Posterior vena cava (tissue), 2 donors: ENCODE measurements at regions not wholly inside any gene's neighbourhood (a gene's known extent, or its start where the extent isn't known, plus 50 kb on each side); places are given as distances from the start of the nearest gene placed in this dataset.

Experiments used
- DNase-seq: peaks from one replicate; pipeline ENCODE4 v3.0.0-alpha.2; 2020; ENCODE audit warnings: low spot score
- intact Hi-C, 2 donors: fragments of 100-400 bp; cut with DNase I; formaldehyde crosslinking; loops; one replicate each; pipeline versions ENCODE4 v1.14.1 to v1.14.2; 2022 to 2023
- donor health status: DM: yes; HTN: yes; CAD: no.
- donor health status: DM: yes; HTN: yes; CAD: no.

DNA sequence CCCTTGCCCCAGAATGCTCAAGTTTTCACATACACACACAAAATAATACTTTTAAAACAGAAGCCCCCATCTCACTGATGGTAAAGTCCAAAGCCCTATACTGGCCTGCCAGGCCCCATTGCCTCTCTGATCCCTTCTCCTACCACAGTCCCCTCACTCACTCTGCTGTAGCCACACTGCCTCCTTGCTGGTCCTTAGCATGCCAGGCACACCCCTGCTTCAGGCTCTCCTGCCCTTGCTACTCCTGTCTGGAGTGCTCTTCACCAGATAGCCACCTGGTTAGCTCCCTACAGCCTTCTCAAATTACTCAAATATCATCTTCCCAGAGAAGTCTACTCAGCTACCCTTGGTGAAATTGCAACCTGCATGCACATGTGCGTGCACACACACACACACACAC, 177.5 kb downstream of the C5orf15 start:
- intact Hi-C loops = no loop called here
- no peak for DNase-seq

DNA sequence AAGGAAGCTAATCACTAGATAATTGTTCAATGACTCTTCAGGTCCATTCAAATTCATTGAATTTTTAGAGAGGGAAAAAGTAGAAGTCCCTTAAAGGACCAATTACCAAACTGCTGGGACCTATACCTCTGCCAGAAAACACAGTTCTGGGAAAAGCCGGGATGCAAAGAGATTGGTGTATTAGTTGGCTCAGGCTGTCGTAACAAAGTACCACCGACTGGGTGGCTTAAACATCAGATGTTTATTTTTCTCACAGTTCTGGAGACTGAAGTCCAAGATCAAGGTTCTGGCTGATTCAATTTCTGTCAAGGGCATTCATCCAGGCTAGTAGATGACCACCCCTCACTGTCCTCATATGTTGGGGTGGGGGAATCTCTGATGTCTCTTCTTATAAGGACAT, 177.1 kb upstream of the FSTL4 start:
- DNase-seq = no peak
- intact Hi-C loops = no loop called here

DNA sequence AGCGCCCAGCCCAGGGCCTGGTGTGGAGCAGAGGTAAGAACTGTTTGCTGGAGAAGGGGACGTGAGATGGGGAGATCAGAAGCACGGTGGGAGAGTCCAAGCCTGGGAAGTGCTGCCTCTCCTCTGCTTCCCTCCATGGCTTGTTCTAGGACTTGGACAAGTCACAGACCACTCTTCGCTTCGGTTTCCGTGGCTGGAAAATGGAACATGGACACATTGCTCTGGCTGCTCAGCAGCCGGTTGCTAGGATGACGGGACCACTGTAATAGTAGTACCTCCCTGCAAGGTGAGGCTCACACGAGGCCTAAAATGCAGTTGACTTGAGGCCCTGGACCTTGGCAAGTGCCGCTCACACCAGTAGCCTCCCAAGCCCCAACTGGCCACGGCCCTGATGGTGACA, 175.8 kb upstream of the FSTL4 start:
- intact Hi-C loops = no loop called here
- no peak for DNase-seq

DNA sequence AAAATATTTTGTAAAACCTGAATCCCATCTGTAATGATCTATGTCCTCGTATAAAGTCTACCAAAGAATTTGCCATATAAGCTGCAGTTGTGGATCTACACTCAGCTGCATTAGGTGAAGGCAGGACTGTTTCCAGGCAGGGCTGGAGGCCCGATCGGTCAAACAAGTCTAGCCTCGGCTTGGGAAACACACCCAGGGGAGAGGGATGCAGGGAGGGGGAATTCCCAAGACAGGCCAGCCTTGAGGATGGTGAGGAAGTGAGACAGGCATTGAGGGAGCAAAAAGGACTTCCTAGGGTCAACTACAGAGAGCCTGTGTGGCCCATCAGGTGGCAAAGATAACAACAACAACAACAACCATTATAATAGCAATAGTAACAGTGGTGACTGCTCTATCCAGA, 174.1 kb upstream of the FSTL4 start:
- intact Hi-C loops = no loop called here
- DNase-seq = no peak

DNA sequence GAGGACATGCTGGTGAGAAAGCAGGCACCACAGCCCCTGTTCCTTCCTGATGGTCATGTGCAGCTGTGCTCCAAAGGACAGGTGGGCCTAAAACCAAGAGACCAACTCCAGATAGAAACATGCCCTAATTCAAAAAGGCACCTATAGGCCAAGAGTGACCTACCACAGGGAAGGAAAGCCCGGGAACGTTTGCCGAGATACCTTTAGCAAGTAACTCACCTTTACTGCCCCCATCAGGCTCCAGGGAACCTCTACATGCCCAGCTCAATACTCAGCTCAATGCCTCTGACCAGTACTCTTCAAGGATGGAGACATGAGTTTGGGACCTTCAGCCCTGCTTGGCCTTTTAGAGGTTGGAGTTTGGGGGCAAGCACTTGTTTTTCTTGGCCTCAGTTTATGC, 172.8 kb upstream of the FSTL4 start:
- no peak for DNase-seq
- intact Hi-C loops = no loop called here

DNA sequence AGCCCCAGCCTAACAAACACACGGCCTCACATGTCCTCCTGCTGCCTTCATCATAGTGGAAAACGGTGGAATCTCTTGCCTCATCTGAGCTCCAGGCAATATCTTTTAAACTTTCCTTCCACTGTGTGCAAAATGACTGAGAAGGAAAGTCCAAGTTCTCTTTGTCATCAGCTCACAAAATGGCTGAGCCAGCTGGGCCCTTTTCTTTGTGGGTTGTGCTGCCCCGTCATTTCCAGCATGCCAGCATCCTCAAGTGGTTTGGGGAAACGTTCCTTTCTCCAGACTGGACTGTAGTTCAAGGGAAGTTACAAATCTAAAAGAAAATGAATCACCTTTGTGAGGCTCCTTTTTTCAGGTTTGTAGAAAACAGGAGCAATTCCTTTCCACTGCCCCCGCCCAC, 171.1 kb upstream of the FSTL4 start:
- intact Hi-C loops = no loop called here
- no peak for DNase-seq

DNA sequence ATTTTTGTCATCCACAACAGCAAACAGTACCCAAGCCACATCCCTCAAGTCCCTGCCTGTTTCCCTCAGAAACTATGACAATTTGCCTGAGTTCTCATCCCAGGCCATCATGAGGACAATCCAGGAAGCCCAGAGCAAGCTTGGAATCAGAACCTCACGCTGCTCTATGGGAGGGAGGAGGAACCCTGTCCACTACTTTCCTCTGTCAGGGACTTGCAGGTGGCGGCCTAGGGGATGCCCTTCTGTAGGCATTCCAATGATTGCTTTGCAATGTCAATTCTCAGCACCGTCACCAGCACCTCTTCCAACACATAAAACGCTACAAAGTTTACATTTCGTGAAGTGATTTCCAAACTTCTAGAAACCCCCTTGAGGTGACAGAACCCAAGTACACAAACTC, 170.4 kb upstream of the FSTL4 start:
- intact Hi-C loops = no loop called here
- DNase-seq = no peak

DNA sequence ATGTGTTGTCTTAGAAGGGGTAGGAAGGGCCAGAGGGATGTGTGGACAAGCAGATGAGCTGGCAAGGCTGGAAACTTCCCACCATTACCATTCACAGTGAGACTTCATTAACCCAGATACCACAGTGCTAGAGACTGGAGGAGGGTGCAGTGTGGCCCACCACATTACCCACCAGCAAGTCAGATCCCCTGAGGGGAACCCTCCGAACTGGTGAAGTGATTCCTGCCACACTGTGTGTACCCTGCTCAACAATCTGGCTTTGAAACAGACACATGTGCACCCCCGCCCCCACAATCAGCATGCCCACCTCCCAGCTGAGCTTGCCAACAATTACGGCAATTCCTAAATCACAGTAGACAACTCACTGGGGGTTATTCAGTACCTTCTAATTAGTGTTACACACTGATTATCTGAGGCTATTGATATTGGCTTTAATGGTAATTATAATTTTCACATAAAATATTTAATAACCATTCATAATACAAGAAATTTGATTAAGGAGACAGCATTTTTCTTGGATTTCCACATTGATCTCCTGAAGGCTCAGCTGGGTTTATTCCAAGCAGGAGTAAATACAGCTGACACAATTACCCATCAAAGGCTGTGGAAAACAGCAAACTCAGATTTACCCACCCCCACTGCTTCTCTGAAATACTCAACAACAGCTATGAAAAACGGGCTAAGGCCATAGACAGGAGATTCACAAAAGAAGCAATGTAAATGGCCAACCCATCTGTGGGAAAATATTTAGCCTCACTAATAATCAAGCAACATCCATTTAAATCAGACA, 169.3 kb upstream of the FSTL4 start:
- intact Hi-C loops = no loop called here
- DNase-seq = no peak

DNA sequence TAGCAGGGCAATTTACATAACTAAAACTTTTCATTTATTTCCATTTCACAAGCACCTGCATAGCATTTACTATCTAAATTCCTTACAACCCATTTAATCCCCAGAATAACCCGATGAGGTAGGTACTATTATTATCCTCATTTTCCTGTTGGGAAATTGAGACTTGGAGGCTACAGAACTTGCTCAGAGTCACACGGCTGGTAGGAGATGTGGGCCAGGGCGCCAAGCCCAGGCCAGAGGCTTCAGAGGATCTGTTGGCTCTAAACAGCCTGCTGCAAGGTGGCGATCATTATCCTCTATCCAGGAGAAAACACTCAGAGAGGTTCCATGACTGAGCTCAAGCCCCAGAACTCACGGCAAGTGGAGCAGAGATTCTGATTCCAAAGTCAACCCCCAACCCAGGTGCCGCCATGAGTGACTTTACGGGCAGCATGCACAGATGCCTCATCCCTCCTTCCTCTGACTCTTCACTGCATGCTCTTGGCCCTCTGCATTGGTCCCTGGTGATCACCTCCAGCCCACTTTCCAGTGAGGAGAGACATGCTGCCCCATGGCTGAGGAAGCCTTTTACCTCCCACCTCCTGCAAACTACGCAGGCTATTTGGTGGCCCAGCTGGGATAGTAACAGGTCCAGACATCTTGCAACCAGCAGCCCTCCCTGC, 168.4 kb upstream of the FSTL4 start:
- intact Hi-C loops = no loop called here
- no peak for DNase-seq

DNA sequence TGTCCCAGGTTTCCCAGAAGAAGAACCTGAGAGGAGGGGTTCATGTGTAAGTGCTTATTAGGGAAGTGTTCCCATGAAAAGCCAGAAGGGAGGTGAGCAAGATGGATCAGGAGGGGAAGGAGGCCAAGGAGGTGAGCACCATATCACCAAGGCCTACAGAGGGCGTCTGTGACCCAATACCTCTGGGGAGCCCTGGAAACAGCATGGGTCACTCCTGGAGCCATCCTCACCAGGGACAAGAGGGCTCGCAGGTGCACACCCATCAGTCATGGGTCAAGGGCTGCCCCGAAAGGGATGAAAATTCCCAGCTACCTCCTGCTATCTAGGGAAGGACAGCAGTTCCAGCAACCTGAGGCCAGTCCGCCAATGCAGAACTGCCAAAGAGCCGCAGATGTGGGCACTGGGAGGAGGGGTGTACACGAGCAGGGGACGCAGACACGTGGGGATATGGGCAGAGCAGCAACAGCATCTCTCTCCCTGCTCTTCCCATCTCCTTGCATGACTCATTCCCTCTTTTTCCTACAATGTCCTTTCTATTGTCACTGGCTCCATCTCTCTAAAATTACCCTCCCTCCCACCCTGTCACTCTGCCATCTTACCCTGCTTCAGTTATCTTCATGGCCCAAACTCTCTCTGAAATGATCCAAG, 167.6 kb upstream of the FSTL4 start:
- DNase-seq = no peak
- intact Hi-C loops = no loop called here

DNA sequence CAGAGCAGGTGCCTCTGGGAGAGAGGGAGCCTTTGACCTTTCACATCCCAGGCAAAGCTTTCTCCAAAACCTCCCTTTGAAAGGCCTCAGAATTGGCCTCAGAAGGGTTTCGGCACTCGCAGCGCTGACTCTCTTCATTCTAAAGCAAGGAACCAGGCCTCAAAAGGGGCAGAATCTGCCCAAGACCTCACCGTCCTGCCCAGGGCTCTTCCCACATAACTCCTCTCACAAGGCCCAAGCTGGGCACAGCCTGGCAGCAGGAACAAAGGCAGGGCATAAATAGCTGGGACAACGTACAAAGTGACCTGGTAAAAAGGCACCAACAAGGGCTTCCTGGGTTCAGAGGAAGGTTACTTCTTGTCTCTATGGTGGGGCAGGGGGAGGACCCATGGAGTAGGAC, 166.3 kb upstream of the FSTL4 start:
- intact Hi-C loops = no loop called here
- DNase-seq = no peak

DNA sequence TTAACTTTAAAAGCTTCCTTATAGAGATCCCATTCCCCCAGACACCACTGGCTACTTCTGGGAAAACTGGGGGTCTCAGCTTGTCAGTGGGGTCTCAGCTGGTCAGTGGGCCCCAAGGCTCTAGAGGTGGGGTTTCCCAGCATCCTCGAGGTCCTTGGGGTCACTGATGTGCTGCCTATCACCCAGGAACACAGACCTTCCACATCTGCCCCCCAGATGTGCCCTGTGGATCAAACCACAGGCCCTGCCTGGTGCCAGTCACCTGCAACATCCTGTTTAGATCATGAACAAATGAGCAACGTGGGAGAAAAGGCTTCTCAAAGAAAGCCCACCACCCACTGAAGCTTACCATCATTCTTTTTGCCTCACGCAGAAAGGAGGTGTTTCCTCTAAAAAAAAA, 165.6 kb upstream of the FSTL4 start:
- no peak for DNase-seq

DNA sequence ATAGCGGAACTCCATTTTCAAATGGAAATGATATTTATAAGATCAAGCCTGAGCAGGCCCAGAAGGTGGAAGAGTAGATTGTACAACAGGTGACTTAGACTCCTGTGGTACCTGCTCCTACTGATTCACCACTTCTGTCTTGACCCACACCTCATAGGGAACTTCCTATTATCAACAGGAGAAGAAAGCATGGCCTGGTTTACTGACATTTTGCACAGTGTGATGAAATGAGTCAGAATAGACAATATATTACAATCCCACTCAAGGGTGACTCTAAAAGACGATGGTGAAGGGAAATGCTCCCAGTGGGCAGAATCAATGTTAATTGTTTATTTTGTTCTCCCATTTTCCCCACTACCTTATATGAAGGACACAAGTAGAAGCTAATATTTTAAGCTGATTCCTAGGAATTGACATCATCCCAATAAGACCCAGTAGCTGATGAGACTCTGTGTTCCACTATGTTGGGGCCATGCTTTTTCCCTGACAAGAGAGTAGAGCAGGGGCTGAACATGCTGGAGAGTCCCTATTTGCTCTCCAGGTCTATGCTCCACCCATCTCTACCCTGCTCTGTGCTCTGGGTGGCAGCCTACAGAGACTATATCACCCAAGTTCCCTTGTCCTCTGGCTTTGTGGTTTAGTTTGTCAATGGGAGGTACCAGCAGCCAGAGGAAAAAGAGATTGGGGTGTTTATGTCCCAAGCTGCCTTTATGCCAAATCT, 163.4 kb upstream of the FSTL4 start:
- intact Hi-C loops = no loop called here

More for the DNA sequence above, 165.6 kb upstream of the FSTL4 start:
- intact Hi-C loops = no loop called here

DNA sequence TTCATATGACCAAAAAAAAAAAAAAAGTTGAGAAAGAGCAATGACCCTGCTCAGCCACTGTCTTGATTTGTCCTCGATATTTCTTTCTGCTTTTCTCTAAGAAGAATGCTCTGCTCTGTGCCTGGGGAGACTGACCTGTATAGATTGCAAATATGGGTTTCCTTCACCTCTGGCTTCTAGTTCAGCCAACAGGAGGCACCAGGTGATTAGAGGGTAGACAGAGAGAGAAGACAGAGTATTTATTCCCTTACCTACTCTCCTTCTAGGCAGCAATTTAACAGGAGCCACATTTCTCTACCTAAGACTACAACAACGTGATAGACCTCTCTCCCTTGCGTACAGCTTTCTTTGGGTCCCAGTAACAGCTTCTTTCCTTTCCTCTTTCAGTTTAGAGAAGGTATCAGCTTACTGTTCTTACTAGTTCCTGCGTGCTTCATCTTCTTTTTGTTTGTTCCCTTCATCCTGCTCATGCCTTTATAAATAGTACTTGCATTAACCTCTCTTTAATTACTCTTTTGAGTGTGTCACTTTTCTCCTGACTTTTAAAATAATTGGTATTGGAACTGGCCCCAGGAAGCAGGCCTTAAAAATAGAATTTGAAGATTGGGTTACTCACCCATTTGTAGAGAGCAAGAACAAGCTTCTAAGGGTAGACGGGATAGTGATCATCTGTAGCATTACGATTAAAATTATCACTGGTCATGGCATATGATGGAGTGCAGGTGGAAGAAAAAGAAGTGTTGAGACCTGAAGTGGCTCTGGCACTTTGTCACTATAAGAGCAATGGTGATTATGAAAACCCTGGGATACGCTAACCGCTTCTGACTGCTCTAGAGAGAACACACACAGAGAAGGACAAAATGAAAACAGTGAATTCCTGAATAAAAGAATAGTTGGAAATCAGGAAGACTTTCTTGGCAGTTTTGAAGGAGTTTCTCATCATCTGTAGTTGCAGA, 161.2 kb upstream of the FSTL4 start:
- no peak for DNase-seq
- intact Hi-C loops = no loop called here

More for the DNA sequence above, 163.4 kb upstream of the FSTL4 start:
- no peak for DNase-seq

DNA sequence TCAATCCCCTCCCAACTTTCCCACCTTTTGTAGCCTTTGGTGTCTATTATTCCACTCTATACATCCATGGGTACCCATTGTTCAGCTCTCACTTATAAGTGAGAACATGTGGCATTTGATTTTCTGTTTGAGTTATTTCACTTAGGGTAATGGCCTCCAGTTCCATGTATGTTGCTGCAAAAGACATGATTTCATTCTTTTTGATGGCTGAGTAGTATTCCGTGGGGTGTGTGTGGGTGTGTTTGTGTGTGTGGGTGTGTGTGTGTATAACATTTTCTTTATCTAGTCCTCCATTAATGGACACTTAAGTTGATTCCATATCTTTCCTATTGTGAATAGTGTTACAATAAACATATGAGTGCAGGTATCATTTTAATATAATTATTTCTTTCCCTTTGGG, 157.5 kb upstream of the FSTL4 start:
- no peak for DNase-seq
- intact Hi-C loops = no loop called here

DNA sequence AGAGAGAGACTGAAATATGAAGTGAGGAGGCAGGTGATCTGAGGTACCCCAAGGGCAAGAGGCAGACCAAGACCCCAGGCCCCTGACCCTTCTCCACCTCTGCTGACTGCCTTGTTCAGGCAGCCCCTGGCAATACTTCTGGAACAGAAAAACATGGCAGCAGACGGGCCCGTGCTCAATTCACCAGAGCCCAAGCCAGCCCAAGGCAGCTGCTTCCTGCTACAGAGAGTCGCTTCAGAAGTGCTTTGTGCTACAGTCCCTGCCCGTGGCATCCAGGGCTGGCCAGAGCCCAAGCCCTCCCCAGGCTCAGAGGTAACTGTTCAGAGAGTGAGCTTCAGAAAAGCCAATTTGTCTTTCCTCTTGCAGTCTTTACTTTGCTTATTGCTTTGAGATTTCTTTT, 151.4 kb upstream of the FSTL4 start:
- intact Hi-C loops = no loop called here
- DNase-seq = no peak

DNA sequence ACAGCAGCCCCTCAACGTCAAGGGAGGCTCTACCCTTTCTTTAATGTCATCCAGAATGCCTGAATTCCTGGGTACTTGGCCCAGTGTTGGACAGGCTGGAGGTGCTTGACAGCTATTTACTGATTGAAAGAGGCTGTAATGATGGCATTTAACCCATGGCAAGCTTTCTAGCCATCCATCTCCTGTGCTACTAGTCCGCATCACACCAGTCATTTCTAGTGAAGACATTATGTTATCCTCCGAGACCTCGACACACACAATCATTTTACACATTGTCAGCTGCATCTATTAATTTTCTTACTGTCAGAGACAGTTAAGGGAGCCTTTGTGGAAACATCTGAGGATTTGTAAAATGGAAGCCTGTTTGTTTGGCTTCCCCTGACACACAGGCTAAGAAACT, 149.3 kb upstream of the FSTL4 start:
- intact Hi-C loops = no loop called here
- DNase-seq = no peak

DNA sequence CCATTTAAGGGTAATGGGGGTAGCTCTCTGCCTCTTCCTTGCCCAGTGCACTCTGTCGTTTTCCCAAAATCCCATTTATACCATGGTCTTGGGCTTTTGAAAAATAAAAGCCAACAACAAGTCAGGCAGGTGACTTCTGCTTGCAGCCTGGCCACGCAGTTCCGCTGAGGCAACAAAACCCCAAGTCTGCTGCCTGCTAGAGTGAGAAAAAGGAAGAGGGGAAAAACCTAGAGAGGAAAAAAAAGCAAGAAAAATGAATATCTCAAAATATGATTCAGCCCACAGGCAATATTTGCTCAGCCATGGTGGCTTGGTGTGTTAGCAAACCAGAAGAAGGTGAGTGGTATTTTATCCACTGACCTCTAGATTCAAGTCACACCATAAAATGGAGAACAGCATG, 148.2 kb upstream of the FSTL4 start:
- intact Hi-C loops = no loop called here
- no peak for DNase-seq

DNA sequence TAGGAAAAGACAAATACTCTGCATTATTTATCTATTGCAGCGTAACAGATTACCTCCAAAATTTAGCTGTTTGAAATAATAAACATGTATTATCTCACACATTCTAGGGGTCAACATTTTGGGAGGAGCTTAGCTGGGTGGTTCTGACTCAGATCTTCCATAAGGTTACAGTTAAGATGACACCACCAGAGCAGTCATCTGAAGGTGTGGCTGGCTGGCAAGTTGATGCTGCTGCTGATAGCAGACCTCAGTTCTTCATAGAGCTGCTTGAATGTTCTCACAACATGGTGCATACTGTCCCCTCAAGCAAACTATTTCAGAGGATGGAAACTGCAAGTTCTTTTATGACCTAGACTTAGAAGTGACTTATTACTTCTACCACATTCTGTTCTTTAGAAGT, 146.3 kb upstream of the FSTL4 start:
- intact Hi-C loops = no loop called here
- no peak for DNase-seq
